GM12878 (cell line): ENCODE measurements at regions not wholly inside any gene's neighbourhood (a gene's known extent, or its start where the extent isn't known, plus 50 kb on each side); places are given as distances from the start of the nearest gene placed in this dataset.

Source experiments
- CTCF ChIP-seq, 3 experiments: IDR thresholded peaks in 2 of 3; conservative IDR thresholded peaks in 1 of 3; 2 replicates each; pipeline ENCODE4 v1.5.1; 2011; ENCODE audit warnings: low read depth in 3 of 3, low read length in 3 of 3, mild to moderate bottlenecking in 3 of 3, control low read depth in 2 of 3, moderate library complexity in 2 of 3, inconsistent platforms in 1 of 3, mixed read lengths in 1 of 3; ENCODE audit not compliant: control insufficient read depth in 2 of 3, insufficient read depth in 1 of 3; ENCODE audit errors: extremely low read depth in 1 of 3
- EP300 ChIP-seq, 2 experiments: fragments of 150-350 bp in 1 of 2; IDR thresholded peaks; 2 replicates each; pipeline ENCODE4 v1.6.1; 2011 to 2012; ENCODE audit warnings: low read depth in 2 of 2, low read length in 2 of 2, borderline replicate concordance in 1 of 2, improper control_type of control experiment in 1 of 2, inconsistent platforms in 1 of 2; ENCODE audit not compliant: control insufficient read depth in 1 of 2
- ETV6 ChIP-seq, 2 experiments: fragments of 450-650 bp in 1 of 2; IDR thresholded peaks in 1 of 2; conservative IDR thresholded peaks in 1 of 2; 2 replicates each; pipeline ENCODE4 v1.6.1; 2014; ENCODE audit warnings: antibody characterized with exemption in 1 of 2, borderline replicate concordance in 1 of 2, low read depth in 1 of 2, mild to moderate bottlenecking in 1 of 2, moderate library complexity in 1 of 2
- HDAC2 ChIP-seq: fragments of 200-600 bp; sonication (generic); IDR thresholded peaks from 2 replicates; pipeline ENCODE4 v1.6.1; 2017
- IKZF2 ChIP-seq, 2 experiments: fragments of 450-650 bp; IDR thresholded peaks; 2 replicates each; pipeline ENCODE4 v1.6.1; 2017; ENCODE audit warnings: mild to moderate bottlenecking in 2 of 2, moderate library complexity in 2 of 2
- NR2C1 ChIP-seq: fragments of 450-650 bp; IDR thresholded peaks from 2 replicates; pipeline ENCODE4 v1.6.1; 2017; ENCODE audit warnings: antibody characterized with exemption, mild to moderate bottlenecking, moderate library complexity
- POLR2A ChIP-seq: IDR thresholded peaks from 2 replicates; pipeline ENCODE4 v1.6.1; 2011; ENCODE audit warnings: low read depth, mild to moderate bottlenecking, low read length
- RAD21 ChIP-seq: IDR thresholded peaks from 2 replicates; pipeline ENCODE4 v1.6.1; 2011; ENCODE audit warnings: mild to moderate bottlenecking, low read depth, low read length, moderate library complexity; ENCODE audit not compliant: insufficient read depth
- SUZ12 ChIP-seq: fragments of 200-600 bp; sonication (generic); IDR thresholded peaks from one replicate; pipeline ENCODE4 v1.6.1; 2018; ENCODE audit warnings: antibody characterized with exemption, mild to moderate bottlenecking; ENCODE audit not compliant: unreplicated experiment

- TF ChIP-seq ETV6 (conservative IDR thresholded peaks at IDR 0.05 in 1 of 2, IDR thresholded peaks at IDR 0.05 in 1 of 2; ENCODE audit: borderline replicate concordance in 1 of 2, low read depth in 1 of 2) (no peak), EP300 (IDR thresholded peaks at IDR 0.05; ENCODE audit: borderline replicate concordance in 1 of 2, control insufficient read depth in 1 of 2, low read depth in 2 of 2, low read length in 2 of 2) (no peak), CTCF (IDR thresholded peaks at IDR 0.05 in 2 of 3, conservative IDR thresholded peaks at IDR 0.05 in 1 of 3; ENCODE audit: control insufficient read depth in 2 of 3, extremely low read depth in 1 of 3, insufficient read depth in 1 of 3, low read depth in 3 of 3, low read length in 3 of 3) (no peak), IKZF2 (IDR thresholded peaks at IDR 0.05) (no peak), SUZ12 (no peak), NR2C1 (no peak), RAD21 (no peak), HDAC2 (no peak), POLR2A (no peak)
Measured at GRCh38 chr6:170134471-170135440, 156.1 kb downstream of the DLL1 start.
